Lower leg skin (tissue), 3 donors: ENCODE measurements at regions not wholly inside any gene's neighbourhood (a gene's known extent, or its start where the extent isn't known, plus 50 kb on each side); places are given as distances from the start of the nearest gene placed in this dataset.

Source experiments
- POLR2A ChIP-seq, 2 donors: fragments of 450-650 bp; IDR thresholded peaks; one replicate each; pipeline ENCODE4 v1.6.1; 2016 to 2017; ENCODE audit warnings: antibody characterized with exemption in 2 of 2, mild to moderate bottlenecking in 1 of 2, moderate library complexity in 1 of 2
- TF ChIP-seq, protein P1 (sequence below), 3 donors: fragments of 450-650 bp; IDR thresholded peaks; one replicate each; pipeline ENCODE4 v1.5.1; 2016; ENCODE audit warnings: antibody characterized with exemption in 3 of 3, mild to moderate bottlenecking in 3 of 3, moderate library complexity in 2 of 3

DNA sequence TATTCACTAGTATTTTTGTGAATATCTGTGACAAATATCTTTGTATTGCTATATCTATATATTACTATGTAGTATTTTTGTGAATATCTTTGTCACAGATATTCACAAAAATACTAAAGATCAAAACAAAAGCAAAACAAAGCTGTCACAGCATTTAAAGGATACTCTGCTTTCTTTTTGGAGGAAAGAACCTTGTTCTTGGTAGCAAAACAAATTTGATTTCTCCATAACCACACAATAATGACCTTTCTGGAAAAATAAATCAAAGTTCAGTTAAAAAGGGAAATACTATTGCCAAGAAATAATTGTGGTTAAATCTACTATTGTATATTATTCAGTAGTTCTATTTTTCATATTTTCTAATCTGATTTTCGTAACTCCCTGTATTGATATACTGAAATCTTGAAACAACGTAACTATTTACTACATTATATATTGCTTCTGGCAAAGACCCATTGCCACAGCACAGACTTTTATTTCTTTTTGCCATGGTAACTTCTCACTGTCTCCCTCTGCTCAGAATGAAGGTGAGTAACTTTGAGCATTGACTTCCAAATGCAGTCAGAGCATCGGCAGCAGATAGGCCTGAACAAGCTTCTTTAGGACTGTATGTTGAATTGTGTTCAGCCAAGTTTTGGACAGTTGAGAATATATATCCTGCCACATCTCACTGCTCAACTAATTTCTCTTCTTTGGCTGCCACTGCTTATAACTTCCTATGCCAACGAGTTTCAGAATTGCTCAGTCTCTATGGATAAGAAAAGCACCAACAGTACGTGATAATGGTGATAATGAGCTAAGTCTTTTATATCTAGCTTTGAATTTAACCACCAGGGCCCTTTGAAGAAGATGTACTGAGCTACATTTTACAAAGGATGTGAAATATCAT is 1097.2 kb upstream of the GJE1 start:
- TF ChIP-seq POLR2A (IDR thresholded peaks at IDR 0.05), result no peak
- TF ChIP-seq, protein P1, sequence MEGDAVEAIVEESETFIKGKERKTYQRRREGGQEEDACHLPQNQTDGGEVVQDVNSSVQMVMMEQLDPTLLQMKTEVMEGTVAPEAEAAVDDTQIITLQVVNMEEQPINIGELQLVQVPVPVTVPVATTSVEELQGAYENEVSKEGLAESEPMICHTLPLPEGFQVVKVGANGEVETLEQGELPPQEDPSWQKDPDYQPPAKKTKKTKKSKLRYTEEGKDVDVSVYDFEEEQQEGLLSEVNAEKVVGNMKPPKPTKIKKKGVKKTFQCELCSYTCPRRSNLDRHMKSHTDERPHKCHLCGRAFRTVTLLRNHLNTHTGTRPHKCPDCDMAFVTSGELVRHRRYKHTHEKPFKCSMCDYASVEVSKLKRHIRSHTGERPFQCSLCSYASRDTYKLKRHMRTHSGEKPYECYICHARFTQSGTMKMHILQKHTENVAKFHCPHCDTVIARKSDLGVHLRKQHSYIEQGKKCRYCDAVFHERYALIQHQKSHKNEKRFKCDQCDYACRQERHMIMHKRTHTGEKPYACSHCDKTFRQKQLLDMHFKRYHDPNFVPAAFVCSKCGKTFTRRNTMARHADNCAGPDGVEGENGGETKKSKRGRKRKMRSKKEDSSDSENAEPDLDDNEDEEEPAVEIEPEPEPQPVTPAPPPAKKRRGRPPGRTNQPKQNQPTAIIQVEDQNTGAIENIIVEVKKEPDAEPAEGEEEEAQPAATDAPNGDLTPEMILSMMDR (IDR thresholded peaks at IDR 0.05), result no peak
